ENCODE measurements at regions not wholly inside any gene's neighbourhood (a gene's known extent, or its start where the extent isn't known, plus 50 kb on each side); places are given as distances from the start of the nearest gene placed in this dataset.
"Not testable (repeated sequence)": the region's sequence is repeated elsewhere in the genome, so short reads cannot be mapped to it uniquely, and the experiment has no call there.

GRCh38 chr3:110889376-110889699, 182.3 kb upstream of the NECTIN3 start:
- not testable (repeated sequence) for DNase-seq (ENCODE audit: low spot score)

GRCh38 chr3:110894574-110894973, 177.0 kb upstream of the NECTIN3 start:
- DNase-seq (ENCODE audit: low spot score): no peak

- DNase-seq (ENCODE audit: low spot score): no peak
Observed at GRCh38 chr3:110895054-110895453, 176.6 kb upstream of the NECTIN3 start.

- DNase-seq (ENCODE audit: low spot score): no peak
Observed at GRCh38 chr3:110897046-110897445, 174.6 kb upstream of the NECTIN3 start.

GRCh38 chr3:110900576-110900975, 171.0 kb upstream of the NECTIN3 start:
- DNase-seq (ENCODE audit: low spot score): no peak

- no peak for DNase-seq (ENCODE audit: low spot score)
Observed at GRCh38 chr3:110901536-110901935, 170.1 kb upstream of the NECTIN3 start.

GRCh38 chr3:110902453-110903085, 169.0 kb upstream of the NECTIN3 start:
- no peak for DNase-seq (ENCODE audit: low spot score)

GRCh38 chr3:110903771-110904519, 167.7 kb upstream of the NECTIN3 start:
- DNase-seq (ENCODE audit: low spot score): no peak

- no peak for DNase-seq (ENCODE audit: low spot score)
Observed at GRCh38 chr3:110904520-110904890, 167.1 kb upstream of the NECTIN3 start.

GRCh38 chr3:110905121-110905520, 166.5 kb upstream of the NECTIN3 start:
- no peak for DNase-seq (ENCODE audit: low spot score)

GRCh38 chr3:110909839-110910238, 161.8 kb upstream of the NECTIN3 start:
- DNase-seq (ENCODE audit: low spot score): no peak

- no peak for DNase-seq (ENCODE audit: low spot score)
Observed at GRCh38 chr3:110910346-110910955, 161.2 kb upstream of the NECTIN3 start.

GRCh38 chr3:110918963-110919362, 152.7 kb upstream of the NECTIN3 start:
- DNase-seq (ENCODE audit: low spot score): no peak

GRCh38 chr3:110925798-110926197, 145.8 kb upstream of the NECTIN3 start:
- DNase-seq (ENCODE audit: low spot score): no peak

- no peak for DNase-seq (ENCODE audit: low spot score)
Observed at GRCh38 chr3:110928016-110928662, 143.5 kb upstream of the NECTIN3 start.

- DNase-seq (ENCODE audit: low spot score): no peak
Observed at GRCh38 chr3:110929816-110930215, 141.8 kb upstream of the NECTIN3 start.

GRCh38 chr3:110932567-110932966, 139.0 kb upstream of the NECTIN3 start:
- DNase-seq (ENCODE audit: low spot score): no peak

GRCh38 chr3:110933821-110934426, 137.7 kb upstream of the NECTIN3 start:
- DNase-seq (ENCODE audit: low spot score): no peak

GRCh38 chr3:110938629-110939028, 133.0 kb upstream of the NECTIN3 start:
- no peak for DNase-seq (ENCODE audit: low spot score)

GRCh38 chr3:110940055-110940454, 131.6 kb upstream of the NECTIN3 start:
- DNase-seq (ENCODE audit: low spot score): no peak

- no peak for DNase-seq (ENCODE audit: low spot score)
Observed at GRCh38 chr3:110944782-110945181, 126.8 kb upstream of the NECTIN3 start.

- no peak for DNase-seq (ENCODE audit: low spot score)
Observed at GRCh38 chr3:110946810-110947209, 124.8 kb upstream of the NECTIN3 start.

GRCh38 chr3:110949194-110949593, 122.4 kb upstream of the NECTIN3 start:
- DNase-seq (ENCODE audit: low spot score): not testable (repeated sequence)

Data from D341Med (cell line).